ENCODE measurements at regions not wholly inside any gene's neighbourhood (a gene's known extent, or its start where the extent isn't known, plus 50 kb on each side); places are given as distances from the start of the nearest gene placed in this dataset.

- WGBS, 2 experiments (ENCODE audit: extremely low coverage in 1 of 2, insufficient coverage in 1 of 2, insufficient read length in 1 of 2, insufficient replicate concordance in 2 of 2, low coverage in 1 of 2, low lambda C conversion rate in 2 of 2, missing lambda C conversion rate in 1 of 2), result 87% methylated on average over 4 of the region's 4 CpGs; no CpG with 5 or more reads in 1 of the 2 experiments
- no peaks in the 10 kb centered on the region for H3K79me2 ChIP-seq (ENCODE audit: control insufficient read depth in 1 of 2, insufficient read depth in 2 of 2, low read length in 2 of 2)
- no peaks in the 10 kb centered on the region for H3K27me3 ChIP-seq (replicated peaks in 1 of 4; ENCODE audit: control insufficient read depth in 3 of 4, extremely low read depth in 1 of 4, insufficient read depth in 3 of 4, low read length in 3 of 4)
- FAIRE-seq, result no peak
- no peaks in the 10 kb centered on the region for H3K23me2 ChIP-seq (ENCODE audit: low read depth, low read length)
- H3K36me3 ChIP-seq (ENCODE audit: control insufficient read depth in 2 of 4, insufficient read depth in 4 of 4, low read length in 3 of 4), result no peaks in the 10 kb centered on the region
- no peak overlapping the region; the same call in 1 of the 2 replicates for H2AFZ ChIP-seq (ENCODE audit: low read length)
- H2BK20ac ChIP-seq (ENCODE audit: low read length), result no peak overlapping the region
- CTCF ChIA-PET (ENCODE audit: partially characterized antibody), result interaction anchor here (1.1 to 1.6 kb wide), 3 partner anchors 11 to 448 kb away, joined by 3 to 8 read pairs (median 3); no protein-coding TSS in a partner anchor
- no peak overlapping the region for H4K91ac ChIP-seq (replicated peaks; ENCODE audit: insufficient read length, low read length)
- H3K9ac ChIP-seq (replicated peaks in 1 of 4; ENCODE audit: extremely low read depth in 1 of 4, low read depth in 3 of 4, low read length in 3 of 4), result no peak overlapping the region
- H2BK5ac ChIP-seq (ENCODE audit: low read depth, low read length), result no peak overlapping the region
- no peak overlapping the region for H3K18ac ChIP-seq (ENCODE audit: extremely low read depth, low read length)
- no peak overlapping the region for H4K8ac ChIP-seq (ENCODE audit: extremely low read depth, insufficient read depth, low read length)
- H2BK12ac ChIP-seq (ENCODE audit: low read depth, low read length), result no peak overlapping the region
- no peaks in the 10 kb centered on the region for H3K4me1 ChIP-seq (replicated peaks in 1 of 4; ENCODE audit: control insufficient read depth in 3 of 4, insufficient read depth in 4 of 4, low read length in 3 of 4)
- H2BK15ac ChIP-seq (ENCODE audit: low read length), result no peak overlapping the region
- no peak overlapping the region for H3K56ac ChIP-seq (replicated peaks; ENCODE audit: insufficient read length, low read depth, low read length)
- no peak overlapping the region for H3K14ac ChIP-seq (ENCODE audit: insufficient read length)
- no peak overlapping the region for H3K27ac ChIP-seq (ENCODE audit: low read depth, low read length)
- no peaks in the 10 kb centered on the region for H3K9me3 ChIP-seq (ENCODE audit: insufficient read depth in 2 of 2, low read depth in 1 of 2, low read length in 1 of 2)
- H3K4me2 ChIP-seq (ENCODE audit: insufficient read depth in 1 of 2, low read depth in 2 of 2, low read length in 2 of 2), result no peak overlapping the region
- no peak overlapping the region for H3K4ac ChIP-seq (replicated peaks; ENCODE audit: insufficient read length, low read depth, low read length)
- H4K5ac ChIP-seq (ENCODE audit: insufficient read length, low read depth, low read length), result no peak overlapping the region
- no peaks in the 10 kb centered on the region for H3K79me1 ChIP-seq (ENCODE audit: low read depth, low read length)
- H3K4me3 ChIP-seq (ENCODE audit: extremely low read depth in 1 of 4, insufficient read depth in 2 of 4, low read depth in 3 of 4, low read length in 4 of 4), result no peak overlapping the region
- POLR2A ChIA-PET (ENCODE audit: partially characterized antibody), result no interaction called here
- no peak for DNase-seq (ENCODE audit: low read depth in 1 of 2, low spot score in 2 of 2)
- no peaks in the 10 kb centered on the region for H4K20me1 ChIP-seq (replicated peaks in 1 of 2; ENCODE audit: control insufficient read depth in 1 of 2, insufficient read depth in 2 of 2, low read length in 2 of 2)
- TF ChIP-seq KDM4A (IDR thresholded peaks at IDR 0.05; ENCODE audit: low read depth, low read length, severe bottlenecking), result no peak
- no peak for TF ChIP-seq USF2 (IDR thresholded peaks at IDR 0.05; ENCODE audit: low read length)
- TF ChIP-seq TAF1 (IDR thresholded peaks at IDR 0.05; ENCODE audit: low read depth, low read length), result no peak
- H2BK120ac ChIP-seq (replicated peaks; ENCODE audit: low read depth, low read length), result no peak overlapping the region
- H2AK5ac ChIP-seq (ENCODE audit: low read depth, low read length), result no peak overlapping the region
- H3K23ac ChIP-seq (ENCODE audit: insufficient read length), result no peak overlapping the region
Observed at GRCh38 chr9:90307167-90307833, 335.3 kb downstream of the DIRAS2 start.

All from H1 (cell line).